Ascending aorta (tissue), 2 donors: ENCODE measurements at regions not wholly inside any gene's neighbourhood (a gene's known extent, or its start where the extent isn't known, plus 50 kb on each side); places are given as distances from the start of the nearest gene placed in this dataset.
A peak's percentile ranks its signal among the peaks of the same experiment; 100 is the strongest.

Experiments
- DNase-seq, 2 donors: peaks; one replicate each; pipeline ENCODE4 v3.0.0-alpha.2; 2019; ENCODE audit warnings: low spot score in 2 of 2
- H3K27ac ChIP-seq, 2 donors: fragments of 200-600 bp; sonication (generic); one replicate each; pipeline ENCODE4 v1.5.1; 2016 to 2017; ENCODE audit warnings: mild to moderate bottlenecking in 1 of 2
- H3K27me3 ChIP-seq: fragments of 200-600 bp; sonication (generic); one replicate; pipeline ENCODE4 v1.5.1; 2017
- H3K36me3 ChIP-seq, 2 donors: fragments of 200-600 bp; sonication (generic); one replicate each; pipeline ENCODE4 v1.5.1; 2016
- H3K4me1 ChIP-seq, 2 donors: fragments of 200-600 bp; sonication (generic); one replicate each; pipeline ENCODE4 v1.5.1; 2016 to 2017; ENCODE audit warnings: mild to moderate bottlenecking in 1 of 2
- H3K4me3 ChIP-seq, 2 donors: fragments of 200-600 bp; sonication (generic); one replicate each; pipeline ENCODE4 v1.5.1; 2016 to 2017; ENCODE audit warnings: mild to moderate bottlenecking in 1 of 2
- H3K9me3 ChIP-seq, 2 donors: fragments of 200-600 bp; sonication (generic); one replicate each; pipeline ENCODE4 v1.5.1; 2016
- intact Hi-C: fragments of 100-400 bp; cut with DNase I; formaldehyde crosslinking; loops from one replicate; pipeline ENCODE4 v1.15.1; 2023
- TF ChIP-seq, protein P1 (sequence below), 3 experiments: fragments of 200-600 bp in 2 of 3; fragments of 450-650 bp in 1 of 3; sonication (generic) in 2 of 3; IDR thresholded peaks; one replicate each; pipeline ENCODE4 v1.5.1; 2016 to 2019; ENCODE audit warnings: antibody characterized with exemption in 3 of 3, mild to moderate bottlenecking in 1 of 3, moderate library complexity in 1 of 3

DNA sequence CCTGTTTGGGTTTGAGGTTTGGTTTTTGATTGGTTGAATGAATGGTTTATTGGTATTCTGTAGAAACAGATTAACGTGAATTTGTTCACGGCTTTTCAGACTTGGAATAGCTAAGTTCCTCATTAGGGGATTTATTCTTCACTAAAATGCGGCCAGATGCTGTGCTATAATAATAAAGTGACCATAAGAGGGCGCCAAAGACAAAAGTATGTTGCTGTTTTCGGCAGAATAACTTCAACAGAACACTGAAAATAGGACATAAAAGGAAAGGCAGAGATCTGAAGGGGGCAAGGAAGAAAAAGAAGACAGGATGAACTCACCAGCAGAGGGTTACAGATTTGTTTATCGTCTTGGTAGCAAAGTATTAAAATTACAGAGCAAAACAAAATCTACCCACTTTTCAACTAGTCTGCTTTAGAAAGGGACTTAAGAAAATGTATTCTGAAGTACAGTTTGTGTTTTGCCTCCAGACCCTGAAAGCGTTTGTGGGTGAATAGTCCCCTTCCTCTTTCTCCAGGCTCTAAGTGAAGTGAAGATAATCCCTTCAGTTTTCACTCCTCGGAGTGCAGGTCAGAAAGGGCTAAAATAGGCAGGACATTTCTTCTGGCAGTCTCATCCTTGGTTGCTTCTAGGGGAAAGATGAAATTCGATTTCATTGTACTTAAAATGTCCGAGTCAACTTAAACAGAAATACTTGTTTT, 147.6 kb downstream of the IL20RB start:
- Histone ChIP-seq H3K4me1 (no peaks in the 10 kb centered on the region), H3K27ac (no peak overlapping the region), H3K9me3 (no peaks in the 10 kb centered on the region), H3K4me3 (peak overlapping the region in 1 of 2 donors; percentile 3), H3K36me3 (no peaks in the 10 kb centered on the region), H3K27me3 (no peaks in the 10 kb centered on the region)
- intact Hi-C loops, result loop anchor here (1.0 kb wide), 1 partner anchor 866 kb away; no protein-coding TSS in a partner anchor
- no peak for DNase-seq
- TF ChIP-seq, protein P1, sequence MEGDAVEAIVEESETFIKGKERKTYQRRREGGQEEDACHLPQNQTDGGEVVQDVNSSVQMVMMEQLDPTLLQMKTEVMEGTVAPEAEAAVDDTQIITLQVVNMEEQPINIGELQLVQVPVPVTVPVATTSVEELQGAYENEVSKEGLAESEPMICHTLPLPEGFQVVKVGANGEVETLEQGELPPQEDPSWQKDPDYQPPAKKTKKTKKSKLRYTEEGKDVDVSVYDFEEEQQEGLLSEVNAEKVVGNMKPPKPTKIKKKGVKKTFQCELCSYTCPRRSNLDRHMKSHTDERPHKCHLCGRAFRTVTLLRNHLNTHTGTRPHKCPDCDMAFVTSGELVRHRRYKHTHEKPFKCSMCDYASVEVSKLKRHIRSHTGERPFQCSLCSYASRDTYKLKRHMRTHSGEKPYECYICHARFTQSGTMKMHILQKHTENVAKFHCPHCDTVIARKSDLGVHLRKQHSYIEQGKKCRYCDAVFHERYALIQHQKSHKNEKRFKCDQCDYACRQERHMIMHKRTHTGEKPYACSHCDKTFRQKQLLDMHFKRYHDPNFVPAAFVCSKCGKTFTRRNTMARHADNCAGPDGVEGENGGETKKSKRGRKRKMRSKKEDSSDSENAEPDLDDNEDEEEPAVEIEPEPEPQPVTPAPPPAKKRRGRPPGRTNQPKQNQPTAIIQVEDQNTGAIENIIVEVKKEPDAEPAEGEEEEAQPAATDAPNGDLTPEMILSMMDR (IDR thresholded peaks at IDR 0.05), result peak; percentile 29 to 72 (median 51)

DNA sequence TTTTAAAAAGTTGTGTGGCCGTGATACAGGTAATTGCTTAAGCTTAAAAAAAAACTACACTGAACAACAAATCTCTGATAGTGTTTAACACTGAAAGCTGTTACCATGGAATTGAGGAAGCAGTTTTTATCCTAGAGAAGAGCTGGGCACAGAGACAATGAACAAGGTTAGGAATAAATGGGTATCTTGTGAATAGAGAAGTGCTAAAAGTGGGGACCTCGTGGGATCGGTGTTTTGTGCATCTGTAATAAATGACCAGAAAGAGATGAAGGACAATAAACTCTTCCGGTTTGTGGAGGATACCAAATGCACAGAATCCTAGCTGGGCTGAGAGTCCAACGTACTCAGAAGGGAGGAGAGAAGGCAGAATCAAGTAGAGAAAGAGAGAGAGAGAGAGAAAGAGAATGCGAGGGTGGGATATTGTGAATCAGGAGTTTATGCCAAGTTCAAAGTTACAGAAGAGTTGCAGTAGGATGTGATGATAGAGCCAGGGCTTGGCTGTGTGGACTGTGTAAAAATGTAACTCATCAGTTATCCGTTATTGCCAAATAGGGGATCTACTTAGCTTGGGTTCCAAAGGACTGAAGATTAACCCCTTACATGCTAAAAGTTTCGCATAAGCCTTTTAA, 148.9 kb downstream of the IL20RB start:
- Histone ChIP-seq H3K27ac (no peak overlapping the region), H3K4me1 (no peaks in the 10 kb centered on the region), H3K36me3 (no peaks in the 10 kb centered on the region), H3K27me3 (no peaks in the 10 kb centered on the region), H3K9me3 (no peaks in the 10 kb centered on the region), H3K4me3 (no peak overlapping the region)
- intact Hi-C loops, result loop anchor here (2.0 kb wide), 1 partner anchor 840 kb away; no protein-coding TSS in a partner anchor
- DNase-seq, result no peak
- TF ChIP-seq, protein P1 (IDR thresholded peaks at IDR 0.05), result no peak

DNA sequence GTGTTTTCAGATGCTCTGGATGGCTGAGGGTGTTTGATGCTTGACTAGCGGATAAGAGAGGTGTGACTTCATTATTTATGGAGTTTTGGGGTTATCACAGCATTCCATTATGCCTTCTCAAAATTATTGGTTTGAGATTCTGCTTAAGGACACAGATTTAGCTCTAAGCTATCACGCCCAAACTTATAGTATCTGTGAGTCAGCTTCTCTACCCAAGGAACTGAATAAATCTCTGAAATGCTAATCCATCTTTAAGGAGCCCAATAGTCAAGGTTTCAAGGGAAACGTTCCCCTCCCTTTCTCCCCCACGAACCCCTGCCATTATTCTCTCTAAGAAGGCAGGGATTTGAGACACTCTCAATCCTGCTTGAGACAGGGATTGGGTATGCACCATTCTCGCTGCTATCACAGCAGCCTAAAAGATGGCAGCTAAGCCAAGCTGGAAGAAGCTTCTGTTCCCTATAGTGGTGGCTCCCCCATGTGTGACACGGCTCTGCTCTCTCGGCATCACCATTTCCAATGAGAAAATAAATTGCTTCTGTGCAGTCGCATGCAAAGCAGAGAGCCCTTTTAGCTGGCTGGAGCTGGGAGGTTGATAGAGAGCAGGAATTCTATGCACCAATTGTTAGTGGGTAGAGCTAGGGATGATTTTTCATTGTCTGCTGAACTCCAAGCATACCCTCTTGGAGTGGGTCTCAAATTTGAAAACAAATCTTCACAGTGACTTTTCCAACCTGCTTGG, 151.1 kb downstream of the IL20RB start:
- no peaks in the 10 kb centered on the region for H3K9me3 ChIP-seq
- no peak overlapping the region for H3K4me3 ChIP-seq
- TF ChIP-seq, protein P1 (IDR thresholded peaks at IDR 0.05), result no peak
- no peaks in the 10 kb centered on the region for H3K4me1 ChIP-seq
- DNase-seq, result no peak
- H3K27ac ChIP-seq, result no peak overlapping the region
- H3K27me3 ChIP-seq, result no peaks in the 10 kb centered on the region
- no peaks in the 10 kb centered on the region for H3K36me3 ChIP-seq
- intact Hi-C loops, result no loop called here

DNA sequence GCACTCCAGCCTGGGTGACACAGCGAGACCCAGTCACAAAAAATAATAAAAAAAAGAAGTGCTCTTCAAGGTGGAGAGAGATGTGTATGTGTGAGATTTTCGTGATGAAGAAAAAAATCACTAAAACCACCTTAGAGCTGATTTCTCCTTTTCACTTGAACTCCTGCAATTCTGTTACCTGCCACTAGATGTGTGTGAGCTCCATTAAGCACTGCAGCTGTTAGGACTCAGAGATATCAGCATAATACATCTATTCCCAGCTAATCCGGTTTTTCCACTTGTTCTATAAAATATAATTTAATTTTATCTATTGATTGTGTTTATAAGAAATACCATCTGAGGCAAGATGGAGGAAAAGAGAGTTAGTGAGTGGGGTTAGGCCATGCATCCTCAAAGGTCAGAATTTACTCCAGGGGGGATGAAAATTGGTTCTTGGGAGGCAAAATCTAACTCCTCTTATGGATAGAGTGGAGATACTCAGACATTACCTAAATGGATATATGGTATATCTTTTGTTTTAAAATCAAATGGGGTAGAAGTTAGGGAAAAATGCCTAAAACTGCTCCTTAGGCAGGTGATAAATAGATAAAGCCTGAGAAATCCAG, 152.7 kb downstream of the IL20RB start:
- no peak overlapping the region for H3K4me3 ChIP-seq
- DNase-seq, result no peak
- intact Hi-C loops, result no loop called here
- no peaks in the 10 kb centered on the region for H3K27me3 ChIP-seq
- no peaks in the 10 kb centered on the region for H3K4me1 ChIP-seq
- TF ChIP-seq, protein P1 (IDR thresholded peaks at IDR 0.05), result peak in 2 of 3 experiments; percentile 54 to 58
- H3K27ac ChIP-seq, result no peak overlapping the region
- H3K36me3 ChIP-seq, result no peaks in the 10 kb centered on the region
- H3K9me3 ChIP-seq, result no peaks in the 10 kb centered on the region

DNA sequence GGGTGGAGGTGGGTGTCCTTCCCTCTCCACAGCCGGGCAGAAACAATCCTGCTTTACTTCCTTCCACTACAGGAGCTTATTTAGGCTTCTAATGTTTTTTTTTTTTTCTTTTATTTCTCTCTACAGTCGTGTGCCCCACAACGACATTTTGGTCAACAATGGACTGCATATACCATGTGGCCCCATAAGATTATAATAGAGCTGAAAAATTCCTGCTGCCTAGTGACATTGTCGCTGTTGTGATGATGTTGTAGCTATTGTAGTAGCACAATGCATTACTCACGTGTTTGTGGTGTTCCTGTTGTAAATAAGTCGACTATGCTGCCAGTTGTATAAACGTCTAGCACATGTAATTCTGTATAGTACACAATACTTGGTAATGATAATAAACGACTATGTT, 153.7 kb downstream of the IL20RB start:
- Histone ChIP-seq H3K9me3 (no peaks in the 10 kb centered on the region), H3K27ac (no peak overlapping the region), H3K36me3 (no peaks in the 10 kb centered on the region), H3K4me3 (no peak overlapping the region), H3K27me3 (no peaks in the 10 kb centered on the region), H3K4me1 (no peaks in the 10 kb centered on the region)
- no peak for DNase-seq
- TF ChIP-seq, protein P1 (IDR thresholded peaks at IDR 0.05), result no peak
- intact Hi-C loops, result no loop called here
